Gastroesophageal sphincter (tissue), 4 donors: ENCODE measurements at regions not wholly inside any gene's neighbourhood (a gene's known extent, or its start where the extent isn't known, plus 50 kb on each side); places are given as distances from the start of the nearest gene placed in this dataset.

ENCODE experiments used
- ATAC-seq: fragments of 150-250 bp; one replicate; pipeline ENCODE4 v1.9.1; 2016; ENCODE audit warnings: mild to moderate bottlenecking, moderate library complexity
- H3K27ac ChIP-seq, 4 donors: fragments of 200-600 bp; sonication (generic) in 3 of 4; 1 replicate in 3 of 4; 2 replicates in 1 of 4; pipeline ENCODE4 v1.5.1; 2016 to 2019
- H3K27me3 ChIP-seq: fragments of 200-600 bp; sonication (generic); one replicate; pipeline ENCODE4 v1.5.1; 2019
- H3K36me3 ChIP-seq, 2 donors: fragments of 200-600 bp; sonication (generic); one replicate each; pipeline ENCODE4 v1.5.1; 2019; ENCODE audit warnings: control low read depth in 1 of 2
- H3K4me1 ChIP-seq, 3 donors: fragments of 200-600 bp; sonication (generic); 1 replicate in 2 of 3; 2 replicates in 1 of 3; pipeline ENCODE4 v1.5.1; 2016 to 2019; ENCODE audit warnings: control low read depth in 2 of 3
- H3K4me3 ChIP-seq, 2 donors: fragments of 200-600 bp; sonication (generic); one replicate each; pipeline ENCODE4 v1.5.1; 2019; ENCODE audit warnings: mild to moderate bottlenecking in 1 of 2, moderate library complexity in 1 of 2
- H3K9me3 ChIP-seq, 3 donors: fragments of 200-600 bp; sonication (generic); one replicate each; pipeline ENCODE4 v1.5.1; 2017 to 2019; ENCODE audit warnings: control low read depth in 2 of 3
- CTCF ChIP-seq, 4 experiments: fragments of 200-600 bp in 2 of 4; fragments of 450-650 bp in 2 of 4; sonication (generic) in 1 of 4; IDR thresholded peaks; one replicate each; pipeline ENCODE4 v1.5.1; 2017 to 2019; ENCODE audit warnings: antibody characterized with exemption in 4 of 4, mild to moderate bottlenecking in 2 of 4, moderate library complexity in 2 of 4
- EP300 ChIP-seq: sonication (generic); formaldehyde crosslinking; IDR thresholded peaks from one replicate; pipeline ENCODE4 v1.6.1; 2017; ENCODE audit warnings: antibody characterized with exemption, mild to moderate bottlenecking
- POLR2A ChIP-seq, 2 donors: fragments of 450-650 bp; IDR thresholded peaks; one replicate each; pipeline ENCODE4 v1.6.1; 2017; ENCODE audit warnings: antibody characterized with exemption in 2 of 2, mild to moderate bottlenecking in 2 of 2, moderate library complexity in 1 of 2
- POLR2AphosphoS5 ChIP-seq: sonication (generic); formaldehyde crosslinking; IDR thresholded peaks from one replicate; pipeline ENCODE4 v1.6.1; 2017; ENCODE audit warnings: antibody characterized with exemption
- WGBS, 2 donors: methylation state at CpG; one replicate each; pipeline ENCODE4 v1.1.5; 2018; ENCODE audit warnings: low coverage in 1 of 2; 5-methylcytosine and 5-hydroxymethylcytosine counted together

DNA sequence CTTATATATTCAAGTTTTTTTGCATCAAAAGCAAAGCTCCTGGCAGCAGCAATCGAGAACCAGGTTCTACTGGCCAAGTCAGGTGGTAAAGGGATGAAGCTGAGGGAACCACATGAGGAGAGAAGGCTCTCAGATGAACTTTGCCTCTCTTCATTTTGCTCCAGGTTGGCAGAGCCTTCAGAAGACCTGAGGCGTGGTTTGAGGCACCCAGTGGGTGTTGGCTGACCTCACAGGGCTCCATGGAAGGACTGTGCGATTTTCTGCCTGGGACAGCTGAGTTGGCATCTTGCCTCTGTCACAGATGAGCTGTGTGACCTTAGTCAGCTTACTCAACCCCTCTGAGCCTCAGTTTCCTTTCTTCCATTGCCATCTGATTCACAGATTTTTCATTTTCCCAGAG lies 89.0 kb downstream of the INSIG2 start:
- no peak for ATAC-seq
- H3K27me3 ChIP-seq: peaks cover 18% of the 10 kb centered on the region
- no peak overlapping the region for H3K27ac ChIP-seq
- H3K9me3 ChIP-seq: no peaks in the 10 kb centered on the region
- 51% methylated on average over 2 of the region's 3 CpGs; no CpG with 5 or more reads in 1 of the 2 donors for WGBS, 2 donors
- no peak for TF ChIP-seq CTCF (IDR thresholded peaks at IDR 0.05)
- no peak for TF ChIP-seq POLR2AphosphoS5
- no peak for TF ChIP-seq POLR2A (IDR thresholded peaks at IDR 0.05)
- no peak for TF ChIP-seq EP300
- no peaks in the 10 kb centered on the region for H3K4me1 ChIP-seq
- no peak overlapping the region for H3K4me3 ChIP-seq
- H3K36me3 ChIP-seq: no peaks in the 10 kb centered on the region

- TF ChIP-seq POLR2A (IDR thresholded peaks at IDR 0.05) (no peak), EP300 (no peak), POLR2AphosphoS5 (no peak), CTCF (IDR thresholded peaks at IDR 0.05) (no peak)
- H3K4me1 ChIP-seq: no peaks in the 10 kb centered on the region
- WGBS, 2 donors: 70 to 95% methylated on average over 3 of the region's 3 CpGs
- peaks cover 25% of the 10 kb centered on the region for H3K27me3 ChIP-seq
- H3K4me3 ChIP-seq: no peak overlapping the region
- no peaks in the 10 kb centered on the region for H3K36me3 ChIP-seq
- H3K27ac ChIP-seq: no peak overlapping the region
- ATAC-seq: no peak
- H3K9me3 ChIP-seq: no peaks in the 10 kb centered on the region
These were observed 88.3 kb downstream of the INSIG2 start for GRCh38 chr2:118176601-118177000.

DNA sequence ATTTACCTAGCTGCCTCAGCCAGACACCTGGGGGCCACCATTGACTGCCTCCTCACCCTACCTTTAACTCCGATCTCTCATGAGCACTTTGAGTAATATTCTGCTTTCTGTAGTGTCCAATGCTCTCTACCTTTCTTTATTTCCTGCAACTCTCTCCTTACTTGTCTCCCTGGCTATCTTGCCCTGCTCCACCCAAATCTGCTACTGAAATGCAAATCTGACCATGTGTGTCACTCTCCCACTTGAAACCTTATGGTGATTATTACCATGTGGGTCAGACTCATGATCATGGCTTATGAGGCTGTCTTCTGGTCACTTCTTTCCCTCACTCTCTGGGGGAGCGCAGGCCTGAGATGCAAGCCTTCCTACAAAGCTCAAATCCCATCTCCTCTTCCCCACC lies 83.3 kb downstream of the INSIG2 start:
- H3K9me3 ChIP-seq: no peaks in the 10 kb centered on the region
- no peak overlapping the region for H3K27ac ChIP-seq
- 100% methylated on average over 2 of the region's 2 CpGs for WGBS, 2 donors
- H3K4me3 ChIP-seq: no peak overlapping the region
- H3K36me3 ChIP-seq: no peaks in the 10 kb centered on the region
- ATAC-seq: no peak
- peaks cover 27% of the 10 kb centered on the region for H3K27me3 ChIP-seq
- TF ChIP-seq CTCF (IDR thresholded peaks at IDR 0.05): no peak
- H3K4me1 ChIP-seq: no peaks in the 10 kb centered on the region

DNA sequence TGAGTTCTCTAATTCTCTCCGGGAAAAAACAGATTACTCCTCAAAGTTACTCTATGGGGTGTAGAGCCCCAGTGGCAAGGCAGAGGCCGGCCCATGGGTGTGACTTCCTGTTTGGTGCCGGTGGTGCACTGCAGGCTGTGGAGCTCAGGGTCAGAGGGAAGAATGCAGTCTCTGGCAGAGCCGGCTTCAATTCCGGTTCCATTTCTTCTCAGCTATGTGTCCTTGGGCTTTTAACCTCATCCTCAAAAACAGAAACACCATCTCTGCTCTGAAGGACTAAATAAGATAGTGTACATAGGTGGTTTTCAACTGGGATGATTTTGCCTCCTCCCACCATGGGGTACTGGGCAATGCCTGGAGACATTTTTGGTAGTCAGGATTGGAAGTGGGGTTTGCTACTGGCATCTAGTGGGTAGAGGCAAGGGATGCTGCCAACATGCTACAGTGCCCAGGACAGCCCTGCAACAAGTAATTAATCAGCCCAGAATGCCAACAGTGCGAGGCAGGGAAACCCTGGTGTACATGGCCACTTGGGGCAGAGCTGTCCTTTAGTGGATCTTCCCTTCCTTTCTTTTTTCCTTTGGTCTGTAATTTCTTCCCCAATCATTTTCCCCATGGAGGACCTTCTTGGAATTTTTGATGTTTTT lies 81.2 kb downstream of the INSIG2 start:
- Histone ChIP-seq H3K36me3 (no peaks in the 10 kb centered on the region), H3K9me3 (no peaks in the 10 kb centered on the region), H3K4me3 (no peak overlapping the region), H3K27me3 (peaks cover 20% of the 10 kb centered on the region), H3K4me1 (no peaks in the 10 kb centered on the region), H3K27ac (no peak overlapping the region)
- no peak for TF ChIP-seq POLR2AphosphoS5
- 11 to 51% methylated on average over 4 to 5 of the region's 6 CpGs for WGBS, 2 donors
- peak; percentile 46 for ATAC-seq

DNA sequence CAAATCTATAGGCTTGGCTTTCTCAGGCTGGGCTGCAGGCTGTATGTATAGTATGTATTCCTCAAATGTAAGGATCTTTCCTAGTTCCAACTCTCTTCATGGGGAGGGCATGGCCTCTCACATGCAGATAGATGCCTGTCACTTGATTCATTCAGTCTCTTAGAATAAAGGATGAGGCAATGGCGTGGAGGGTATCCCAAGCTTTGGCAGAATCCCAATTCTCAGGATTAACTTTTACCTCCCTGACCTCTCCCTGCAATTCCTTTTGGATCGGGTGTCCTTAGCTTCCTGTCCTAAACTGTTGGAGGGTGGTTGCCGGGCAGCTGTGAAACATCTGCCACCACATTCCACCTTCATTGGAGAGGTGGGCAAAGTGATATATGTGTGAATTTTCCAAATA lies 80.3 kb downstream of the INSIG2 start:
- Histone ChIP-seq H3K4me3 (no peak overlapping the region), H3K36me3 (no peaks in the 10 kb centered on the region), H3K27ac (no peak overlapping the region), H3K27me3 (peaks cover 18% of the 10 kb centered on the region), H3K4me1 (no peaks in the 10 kb centered on the region), H3K9me3 (no peaks in the 10 kb centered on the region)
- no peak for TF ChIP-seq POLR2AphosphoS5
- TF ChIP-seq CTCF (IDR thresholded peaks at IDR 0.05): no peak
- TF ChIP-seq POLR2A (IDR thresholded peaks at IDR 0.05): no peak
- no peak for TF ChIP-seq EP300
- 29 to 44% methylated on average over 1 to 2 of the region's 3 CpGs for WGBS, 2 donors
- ATAC-seq: no peak
